Stimulated activated naive B cell treated with anti-CD40 and anti-IgM and Interleukin-4, amounts not matched to agents 10 μg/mL and 1 μg/mL and 100 μg/mL, for 72 hours (primary cell): ENCODE measurements at regions not wholly inside any gene's neighbourhood (a gene's known extent, or its start where the extent isn't known, plus 50 kb on each side); places are given as distances from the start of the nearest gene placed in this dataset.

ENCODE experiments used
- ATAC-seq, 2 donors: fragments of 150-1000 bp; cut with Tn5 transposase; replicated peaks; 2 replicates each; pipeline ENCODE4 v1.10.0; 2021; ENCODE audit warnings: moderate library complexity in 1 of 2
- DNase-seq: peaks from one replicate; pipeline ENCODE4 v3.0.0; 2021
- H3K27ac Mint-ChIP-seq: one replicate; pipeline ENCODE4 v1.8.0; 2022; ENCODE audit warnings: mild to moderate bottlenecking, mixed read lengths
- H3K27me3 Mint-ChIP-seq, 2 donors: one replicate each; pipeline ENCODE4 v1.8.0; 2022; ENCODE audit warnings: mixed read lengths in 2 of 2
- H3K36me3 Mint-ChIP-seq, 2 donors: one replicate each; pipeline ENCODE4 v1.8.0; 2022; ENCODE audit warnings: mixed read lengths in 2 of 2, mild to moderate bottlenecking in 1 of 2
- H3K4me1 Mint-ChIP-seq, 2 donors: one replicate each; pipeline ENCODE4 v1.8.0; 2022; ENCODE audit warnings: mixed read lengths in 2 of 2, mild to moderate bottlenecking in 1 of 2
- H3K4me3 Mint-ChIP-seq, 2 donors: one replicate each; pipeline ENCODE4 v1.8.0; 2022; ENCODE audit warnings: mild to moderate bottlenecking in 2 of 2, mixed read lengths in 2 of 2, moderate library complexity in 1 of 2
- H3K9me3 Mint-ChIP-seq, 2 donors: one replicate each; pipeline ENCODE4 v1.8.0; 2022; ENCODE audit warnings: mixed read lengths in 2 of 2, mild to moderate bottlenecking in 1 of 2

DNA sequence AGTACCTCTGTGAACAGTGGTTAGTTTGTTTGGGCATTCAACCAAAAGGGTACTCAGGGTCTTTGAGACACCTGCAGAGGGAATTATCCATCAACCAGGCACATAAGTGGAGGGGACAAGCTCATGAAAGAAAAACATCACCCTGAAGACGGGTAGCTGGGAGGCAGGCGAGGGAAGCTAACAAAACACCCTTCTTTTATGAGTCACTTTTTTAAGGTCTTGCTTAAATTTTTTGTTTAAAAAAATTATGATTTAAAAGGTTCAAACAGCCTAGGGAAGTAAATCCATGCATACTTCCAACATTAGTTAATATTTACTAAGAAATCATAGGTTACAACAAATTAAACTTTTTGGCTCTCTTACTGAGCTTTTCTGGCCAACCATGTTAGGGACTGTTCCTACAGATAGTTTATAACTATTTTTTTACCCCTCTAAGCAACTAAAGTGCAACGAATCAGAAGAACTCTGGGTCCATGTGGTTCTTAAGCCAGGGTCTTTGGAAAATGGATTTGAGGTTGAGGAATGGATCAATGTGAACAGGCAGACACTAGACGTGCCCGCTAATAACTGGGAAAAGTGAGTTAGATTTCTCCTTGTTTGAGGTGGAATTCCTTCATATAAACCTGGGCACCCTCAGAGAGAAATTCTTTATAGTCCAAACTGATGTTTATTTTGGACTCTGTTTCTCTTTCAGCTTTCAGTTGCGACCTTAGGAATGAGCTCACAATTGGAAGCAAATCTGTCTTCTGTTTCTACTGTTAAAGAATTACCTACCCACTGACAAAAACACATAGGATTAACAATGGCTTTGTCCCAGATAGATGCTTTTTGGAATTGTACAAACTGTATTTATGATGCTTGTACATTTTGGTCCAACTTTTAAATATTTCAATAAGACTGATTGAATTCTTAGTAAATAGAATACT lies 123.0 kb downstream of the LYPLAL1 start:
- peaks cover 0 to 12% of the 10 kb centered on the region in 2 donors for H3K36me3 Mint-ChIP-seq
- no peak overlapping the region for H3K4me3 Mint-ChIP-seq
- H3K4me1 Mint-ChIP-seq, result no peaks in the 10 kb centered on the region
- H3K9me3 Mint-ChIP-seq, result no peaks in the 10 kb centered on the region
- no peak overlapping the region for H3K27ac Mint-ChIP-seq
- DNase-seq, result no peak
- H3K27me3 Mint-ChIP-seq, result no peaks in the 10 kb centered on the region
- no peak for ATAC-seq

- no peaks in the 10 kb centered on the region for H3K9me3 Mint-ChIP-seq
- ATAC-seq, result no peak
- DNase-seq, result no peak
- no peak overlapping the region for H3K27ac Mint-ChIP-seq
- no peaks in the 10 kb centered on the region for H3K4me1 Mint-ChIP-seq
- H3K4me3 Mint-ChIP-seq, result no peak overlapping the region
- no peaks in the 10 kb centered on the region for H3K27me3 Mint-ChIP-seq
- peaks cover 0 to 12% of the 10 kb centered on the region in 2 donors for H3K36me3 Mint-ChIP-seq
Measured at GRCh38 chr1:219294251-219294650, 120.6 kb downstream of the LYPLAL1 start.

GRCh38 chr1:219293410-219293809 lies 119.7 kb downstream of the LYPLAL1 start:
- ATAC-seq, result no peak
- Mint-ChIP-seq H3K27me3 (no peaks in the 10 kb centered on the region), H3K27ac (no peak overlapping the region), H3K4me1 (no peaks in the 10 kb centered on the region), H3K4me3 (no peak overlapping the region), H3K36me3 (peaks cover 0 to 12% of the 10 kb centered on the region in 2 donors), H3K9me3 (no peaks in the 10 kb centered on the region)
- no peak for DNase-seq

DNA sequence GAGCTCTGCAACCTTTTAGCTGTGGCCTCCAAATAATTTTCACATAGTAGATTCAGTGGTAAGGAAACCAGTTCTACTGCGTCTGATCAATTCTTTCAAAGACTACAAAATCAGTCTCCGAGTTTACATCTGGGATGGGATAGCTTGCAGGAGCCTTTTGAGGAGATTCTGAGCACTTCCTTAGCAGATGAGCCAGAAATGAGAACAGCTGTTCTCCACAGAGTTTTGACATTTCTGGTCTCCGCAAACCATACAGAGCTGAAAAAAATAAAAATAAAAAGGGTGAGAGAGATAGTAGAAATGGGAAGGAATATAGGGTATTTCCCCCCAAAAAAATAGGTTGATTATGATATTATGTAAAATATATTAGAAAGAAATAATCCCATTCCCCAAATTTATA lies 119.3 kb downstream of the LYPLAL1 start:
- Mint-ChIP-seq H3K9me3 (no peaks in the 10 kb centered on the region), H3K4me3 (no peak overlapping the region), H3K4me1 (no peaks in the 10 kb centered on the region), H3K27ac (no peak overlapping the region), H3K27me3 (no peaks in the 10 kb centered on the region), H3K36me3 (peaks cover 0 to 12% of the 10 kb centered on the region in 2 donors)
- ATAC-seq, result no peak
- no peak for DNase-seq

- Mint-ChIP-seq H3K4me3 (no peak overlapping the region), H3K4me1 (no peaks in the 10 kb centered on the region), H3K27me3 (no peaks in the 10 kb centered on the region), H3K27ac (no peak overlapping the region), H3K36me3 (peaks cover 0 to 16% of the 10 kb centered on the region in 2 donors), H3K9me3 (peaks cover 3% of the 10 kb centered on the region in 2 donors)
- no peak for ATAC-seq
- DNase-seq, result no peak
Measured at GRCh38 chr1:219292341-219292740, 118.7 kb downstream of the LYPLAL1 start.

DNA sequence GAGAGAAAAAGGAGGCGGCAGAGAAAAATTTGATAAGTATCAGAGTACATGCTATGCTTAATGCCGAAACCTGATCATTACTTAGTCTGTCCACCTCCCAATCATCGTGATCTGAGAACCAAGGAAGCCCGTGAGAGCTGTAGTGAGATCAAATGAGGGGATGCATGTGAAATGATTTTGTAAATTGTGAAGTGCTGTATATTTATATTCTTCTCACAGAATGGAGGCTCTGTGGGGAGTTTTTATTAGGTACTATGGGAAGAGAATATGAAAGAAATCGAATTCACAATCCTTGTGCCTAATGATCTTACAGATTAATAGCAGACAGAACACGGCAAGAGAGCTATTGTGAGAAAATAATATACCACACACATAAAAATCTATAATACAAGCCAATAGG lies 115.5 kb downstream of the LYPLAL1 start:
- H3K36me3 Mint-ChIP-seq, result peaks cover 0 to 3% of the 10 kb centered on the region in 2 donors
- ATAC-seq (no peak), DNase-seq (no peak)
- no peaks in the 10 kb centered on the region for H3K4me1 Mint-ChIP-seq
- no peak overlapping the region for H3K27ac Mint-ChIP-seq
- no peaks in the 10 kb centered on the region for H3K27me3 Mint-ChIP-seq
- H3K9me3 Mint-ChIP-seq, result peaks cover 3% of the 10 kb centered on the region in 2 donors
- H3K4me3 Mint-ChIP-seq, result no peak overlapping the region

DNA sequence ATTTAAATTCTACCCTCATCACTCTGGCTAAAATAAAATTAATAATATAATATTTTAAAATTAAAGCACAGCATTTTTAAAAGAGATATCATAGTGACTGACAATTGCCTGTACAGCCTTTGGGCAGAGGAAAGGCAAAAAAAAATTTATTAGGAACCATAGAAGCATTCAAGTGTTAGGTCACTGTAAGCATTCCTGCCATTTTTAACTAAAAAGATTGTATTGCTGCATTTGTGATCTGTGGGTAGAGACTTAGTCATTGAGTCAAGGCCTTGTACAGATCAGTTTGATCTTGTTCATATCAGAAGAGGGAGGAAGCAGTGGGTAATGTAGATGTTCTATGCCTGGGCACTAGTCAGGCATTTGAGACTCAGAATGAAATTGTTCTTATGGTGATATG lies 109.9 kb downstream of the LYPLAL1 start:
- H3K4me1 Mint-ChIP-seq, result no peaks in the 10 kb centered on the region
- no peaks in the 10 kb centered on the region for H3K27me3 Mint-ChIP-seq
- no peak overlapping the region for H3K27ac Mint-ChIP-seq
- peaks cover 8 to 13% of the 10 kb centered on the region in 2 donors for H3K9me3 Mint-ChIP-seq
- H3K36me3 Mint-ChIP-seq, result peaks cover 5 to 8% of the 10 kb centered on the region in 2 donors
- ATAC-seq (no peak), DNase-seq (no peak)
- no peak overlapping the region for H3K4me3 Mint-ChIP-seq

DNA sequence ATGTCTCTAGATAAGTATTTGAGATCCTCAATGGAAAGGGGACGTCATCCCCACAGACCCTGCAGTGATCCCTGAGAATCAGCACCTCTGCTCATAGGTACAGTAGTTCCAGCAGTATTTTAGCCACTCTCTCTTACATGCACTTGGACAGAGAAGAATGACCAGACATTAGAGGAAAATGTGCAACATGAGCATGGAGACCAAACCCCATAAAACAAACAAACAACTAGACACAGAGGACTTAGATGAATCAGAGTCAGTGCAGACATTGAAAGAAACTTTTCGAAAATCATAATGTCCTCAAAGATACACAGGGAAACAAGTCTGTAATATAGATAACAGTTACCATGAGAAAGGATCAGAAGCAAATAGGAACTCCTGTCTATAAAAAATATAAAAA lies 108.2 kb downstream of the LYPLAL1 start:
- Mint-ChIP-seq H3K4me3 (no peak overlapping the region), H3K9me3 (peaks cover 5 to 10% of the 10 kb centered on the region in 2 donors), H3K27ac (no peak overlapping the region), H3K27me3 (no peaks in the 10 kb centered on the region), H3K4me1 (no peaks in the 10 kb centered on the region), H3K36me3 (peaks cover 5% of the 10 kb centered on the region in 2 donors)
- DNase-seq (no peak), ATAC-seq (no peak)

GRCh38 chr1:219279017-219279770 lies 105.5 kb downstream of the LYPLAL1 start:
- H3K36me3 Mint-ChIP-seq, result peaks cover 8 to 9% of the 10 kb centered on the region in 2 donors
- no peak overlapping the region for H3K4me3 Mint-ChIP-seq
- no peak overlapping the region for H3K27ac Mint-ChIP-seq
- H3K9me3 Mint-ChIP-seq, result peaks cover 5 to 10% of the 10 kb centered on the region in 2 donors
- no peaks in the 10 kb centered on the region for H3K4me1 Mint-ChIP-seq
- DNase-seq (no peak), ATAC-seq (no peak)
- H3K27me3 Mint-ChIP-seq, result no peaks in the 10 kb centered on the region

DNA sequence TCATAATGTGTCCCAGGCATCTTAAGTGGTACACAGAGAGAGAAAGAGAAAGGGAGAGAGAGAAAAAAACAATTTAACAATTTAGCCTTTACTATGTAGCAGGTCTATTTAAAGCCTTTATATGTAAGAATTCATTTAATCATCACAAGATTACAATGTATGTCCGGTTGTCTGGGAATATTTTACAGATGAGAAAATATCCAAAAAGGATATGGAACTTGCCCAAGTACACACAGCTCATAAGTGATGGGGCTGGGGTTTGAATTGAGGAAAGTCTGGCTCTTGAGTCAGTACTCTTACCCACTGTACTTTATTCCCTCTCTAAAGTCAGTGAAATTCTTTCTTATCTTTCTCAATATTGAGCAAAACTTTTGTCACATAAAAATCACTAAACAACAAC lies 104.6 kb downstream of the LYPLAL1 start:
- ATAC-seq (no peak), DNase-seq (no peak)
- peaks cover 4 to 5% of the 10 kb centered on the region in 2 donors for H3K36me3 Mint-ChIP-seq
- H3K27me3 Mint-ChIP-seq, result no peaks in the 10 kb centered on the region
- no peak overlapping the region for H3K4me3 Mint-ChIP-seq
- H3K4me1 Mint-ChIP-seq, result no peaks in the 10 kb centered on the region
- no peak overlapping the region for H3K27ac Mint-ChIP-seq
- peaks cover 0 to 4% of the 10 kb centered on the region in 2 donors for H3K9me3 Mint-ChIP-seq

DNA sequence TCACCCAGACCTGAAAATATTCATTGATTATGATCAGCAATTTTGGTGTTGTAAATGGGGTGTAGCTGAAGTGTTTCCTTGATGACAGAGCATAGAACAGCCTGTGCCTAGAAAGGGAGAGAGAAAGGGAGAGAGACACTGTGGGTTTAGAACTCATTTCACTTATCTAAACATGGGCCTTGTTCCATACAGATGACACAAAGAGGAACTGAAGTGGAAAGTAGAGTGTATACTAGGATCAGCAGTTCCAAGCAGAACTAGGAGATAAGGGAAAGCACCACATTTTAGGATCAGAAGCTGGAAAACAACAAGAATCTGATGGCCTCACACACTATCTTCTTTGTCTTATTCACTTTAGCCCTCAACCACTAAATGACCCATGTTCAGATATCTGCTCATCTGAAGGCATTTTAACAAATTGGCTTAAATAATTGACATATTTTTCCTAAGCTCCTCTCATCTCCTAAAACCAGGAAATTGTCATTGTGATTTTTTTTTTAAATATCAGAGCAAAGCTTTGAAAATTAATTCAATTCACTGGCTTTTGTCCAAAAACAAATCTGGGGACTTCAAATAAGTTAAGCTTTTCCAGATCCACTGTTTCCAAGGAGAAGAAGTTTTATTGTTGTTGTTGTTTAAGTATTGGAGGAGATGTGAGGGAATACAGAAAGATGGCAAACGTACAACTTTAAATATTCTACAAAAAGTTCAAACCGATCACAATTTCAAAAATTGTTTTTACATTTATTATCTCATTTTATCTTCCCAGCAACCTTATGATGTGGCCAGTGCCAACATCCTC lies 103.8 kb downstream of the LYPLAL1 start:
- no peaks in the 10 kb centered on the region for H3K4me1 Mint-ChIP-seq

DNA sequence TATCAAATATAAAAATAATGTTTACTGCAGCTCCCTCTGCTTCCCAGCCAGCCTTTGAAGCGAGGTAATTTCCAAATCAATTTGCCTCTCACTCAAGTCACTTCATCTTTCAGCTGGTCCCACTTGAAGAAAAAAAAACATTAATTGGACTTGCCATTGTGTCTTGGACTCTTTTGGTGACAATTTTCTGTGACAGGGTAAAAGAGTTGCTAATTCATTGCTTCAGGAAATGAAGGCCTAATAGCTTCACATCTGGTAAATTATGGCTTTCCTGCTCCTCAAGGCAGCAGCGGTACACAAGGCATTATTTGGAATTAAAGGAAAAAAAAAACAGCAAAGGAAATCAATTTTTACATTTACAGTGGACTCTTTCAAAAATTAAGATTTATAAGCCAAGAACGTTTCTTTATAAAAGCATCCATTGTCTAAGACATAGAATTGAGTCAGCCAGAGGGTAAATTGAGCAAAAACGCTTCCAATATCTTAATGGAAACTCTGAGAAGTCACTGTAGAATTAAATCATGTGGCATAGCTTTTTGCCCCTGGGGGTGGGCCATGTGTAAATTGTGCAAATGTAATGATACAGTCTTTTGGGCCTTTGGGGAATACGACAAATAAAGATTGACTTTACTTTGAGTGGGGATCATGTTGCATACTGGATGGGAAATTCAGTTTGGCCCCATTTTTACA lies 102.5 kb downstream of the LYPLAL1 start:
- no peaks in the 10 kb centered on the region for H3K9me3 Mint-ChIP-seq
- peaks cover 5 to 11% of the 10 kb centered on the region in 2 donors for H3K36me3 Mint-ChIP-seq
- H3K4me3 Mint-ChIP-seq, result no peak overlapping the region
- DNase-seq (no peak), ATAC-seq (no peak)
- no peaks in the 10 kb centered on the region for H3K27me3 Mint-ChIP-seq
- no peak overlapping the region for H3K27ac Mint-ChIP-seq
- H3K4me1 Mint-ChIP-seq, result no peaks in the 10 kb centered on the region

More for the DNA sequence above, 103.8 kb downstream of the LYPLAL1 start:
- Mint-ChIP-seq H3K27ac (no peak overlapping the region), H3K9me3 (no peaks in the 10 kb centered on the region), H3K4me3 (no peak overlapping the region), H3K36me3 (peaks cover 4 to 5% of the 10 kb centered on the region in 2 donors), H3K27me3 (no peaks in the 10 kb centered on the region)
- ATAC-seq (no peak), DNase-seq (no peak)

- Mint-ChIP-seq H3K27me3 (no peaks in the 10 kb centered on the region), H3K4me3 (no peak overlapping the region), H3K9me3 (no peaks in the 10 kb centered on the region), H3K27ac (no peak overlapping the region), H3K4me1 (no peaks in the 10 kb centered on the region), H3K36me3 (peaks cover 5 to 11% of the 10 kb centered on the region in 2 donors)
- DNase-seq, result no peak
- ATAC-seq, result no peak
Measured at GRCh38 chr1:219273088-219273686, 99.5 kb downstream of the LYPLAL1 start.
